GM12878 (cell line): ENCODE measurements at regions not wholly inside any gene's neighbourhood (a gene's known extent, or its start where the extent isn't known, plus 50 kb on each side); places are given as distances from the start of the nearest gene placed in this dataset.

Source experiments
- ATAC-seq: fragments of 200-7000 bp; cut with Tn5 transposase; 3 replicates; pipeline ENCODE4 v1.9.1; 2020; ENCODE audit warnings: mild to moderate bottlenecking, moderate library complexity
- BruUV-seq: library from RNA; stranded (reverse); fragments of 400-500 nt; replicated peaks from 2 replicates; lab custom pipeline; 2021; lab: Mats Ljungman, UMichigan
- CTCF ChIA-PET: fragments of 300-600 bp; sonication (Branson Sonifier 250); formaldehyde crosslinking; extraction: SDS; loops from one replicate; lab custom pipeline; 2021; ENCODE audit warnings: inconsistent platforms; lab: Yijun Ruan, JAX
- POLR2A ChIA-PET: fragments of 350-600 bp; formaldehyde crosslinking; extraction: SDS; loops from one replicate; lab custom pipeline; 2021; ENCODE audit warnings: inconsistent platforms; lab: Charles Lee
- RAD21 ChIA-PET: fragments of 300-600 bp; sonication (Branson Sonifier 250); formaldehyde crosslinking; loops from one replicate; lab custom pipeline; 2023; ENCODE audit warnings: antibody characterized with exemption; ENCODE audit not compliant: unreplicated experiment; lab: Charles Lee
- SMC1A ChIA-PET: fragments of 300-600 bp; sonication (Branson Sonifier 250); formaldehyde crosslinking; loops from one replicate; lab custom pipeline; 2023; ENCODE audit not compliant: unreplicated experiment, uncharacterized antibody; lab: Charles Lee
- DNase-seq: peaks from one replicate; pipeline ENCODE4 v3.0.0-alpha.2; 2011; ENCODE audit warnings: low read depth, low spot score
- FAIRE-seq: peaks from 3 replicates; lab custom pipeline; 2011; peaks lifted over from hg19 to GRCh38; lab: Jason Lieb, UNC
- H2AFZ ChIP-seq: 2 replicates; pipeline ENCODE4 v1.6.0; 2011; ENCODE audit warnings: low read depth, low read length, control low read depth; ENCODE audit not compliant: control insufficient read depth
- H3K27ac ChIP-seq: 2 replicates; pipeline ENCODE4 v1.5.1; 2011; ENCODE audit warnings: control low read depth; ENCODE audit not compliant: control insufficient read depth, insufficient read depth
- H3K27me3 ChIP-seq, 2 experiments: replicated peaks in 1 of 2; 2 replicates each; pipeline versions ENCODE4 v1.6.0 to v1.6.1; 2011; ENCODE audit warnings: low read length in 1 of 2; ENCODE audit not compliant: control insufficient read depth in 2 of 2, insufficient read depth in 2 of 2
- H3K36me3 ChIP-seq, 2 experiments: 2 replicates each; pipeline ENCODE4 v1.5.1; 2011; ENCODE audit warnings: low read length in 1 of 2; ENCODE audit not compliant: control insufficient read depth in 2 of 2, insufficient read depth in 2 of 2
- H3K4me1 ChIP-seq: 2 replicates; pipeline ENCODE4 v1.6.1; 2011; ENCODE audit warnings: mild to moderate bottlenecking, low read length, moderate library complexity, mixed read lengths; ENCODE audit not compliant: control insufficient read depth, insufficient read depth
- H3K4me2 ChIP-seq: 2 replicates; pipeline ENCODE4 v1.6.0; 2011; ENCODE audit warnings: control low read depth; ENCODE audit not compliant: control insufficient read depth, insufficient read depth
- H3K4me3 ChIP-seq: fragments of 200-600 bp; sonication (generic); 2 replicates; pipeline ENCODE4 v1.5.1; 2016
- H3K79me2 ChIP-seq: 2 replicates; pipeline ENCODE4 v1.6.0; 2011; ENCODE audit warnings: low read length; ENCODE audit not compliant: control insufficient read depth, insufficient read depth
- H3K9ac ChIP-seq: 2 replicates; pipeline ENCODE4 v1.8.0; 2011; ENCODE audit warnings: low read length, control low read depth, mixed read lengths; ENCODE audit not compliant: control insufficient read depth, insufficient read depth
- H3K9me3 ChIP-seq: replicated peaks from 3 replicates; pipeline ENCODE4 v1.5.1; 2011; ENCODE audit warnings: mild to moderate bottlenecking, low read length; ENCODE audit not compliant: control insufficient read depth, insufficient read depth
- H4K20me1 ChIP-seq: 2 replicates; pipeline ENCODE4 v1.6.0; 2011; ENCODE audit not compliant: control insufficient read depth, insufficient read depth
- BCLAF1 ChIP-seq: fragments of 450-650 bp; IDR thresholded peaks from 2 replicates; pipeline ENCODE4 v1.6.1; 2017; ENCODE audit warnings: antibody characterized with exemption, mild to moderate bottlenecking, moderate library complexity
- BMI1 ChIP-seq: fragments of 450-650 bp; IDR thresholded peaks from 2 replicates; pipeline ENCODE4 v1.6.1; 2016; ENCODE audit warnings: mild to moderate bottlenecking, moderate library complexity, borderline replicate concordance
- CHD1 ChIP-seq: IDR thresholded peaks from 2 replicates; pipeline ENCODE4 v1.6.1; 2012; ENCODE audit warnings: low read depth, low read length, improper control_type of control experiment
- E2F4 ChIP-seq: IDR thresholded peaks from 2 replicates; pipeline ENCODE4 v1.6.1; 2012; ENCODE audit warnings: low read depth, low read length, improper control_type of control experiment
- HCFC1 ChIP-seq: fragments of 150-350 bp; IDR thresholded peaks from 2 replicates; pipeline ENCODE4 v1.6.1; 2014; ENCODE audit warnings: low read length
- NBN ChIP-seq: fragments of 450-650 bp; IDR thresholded peaks from 2 replicates; pipeline ENCODE4 v1.6.1; 2016
- PAX5 ChIP-seq: IDR thresholded peaks from 2 replicates; pipeline ENCODE4 v1.6.1; 2011; ENCODE audit warnings: low read depth, low read length, borderline replicate concordance
- RBBP5 ChIP-seq: fragments of 200-600 bp; sonication (generic); conservative IDR thresholded peaks from 2 replicates; pipeline ENCODE4 v1.6.1; 2016
- RFX5 ChIP-seq: IDR thresholded peaks from 2 replicates; pipeline ENCODE4 v1.6.1; 2011; ENCODE audit warnings: low read depth, low read length, improper control_type of control experiment
- RUNX3 ChIP-seq: IDR thresholded peaks from 2 replicates; pipeline ENCODE4 v1.6.1; 2012; ENCODE audit warnings: low read length, inconsistent platforms
- SRF ChIP-seq, 2 experiments: IDR thresholded peaks; 2 replicates each; pipeline ENCODE4 v1.6.1; 2011; ENCODE audit warnings: low read depth in 2 of 2, low read length in 2 of 2, mild to moderate bottlenecking in 1 of 2, moderate library complexity in 1 of 2
- TARDBP ChIP-seq: IDR thresholded peaks from 2 replicates; pipeline ENCODE4 v1.6.1; 2016; ENCODE audit warnings: borderline replicate concordance
- TCF12 ChIP-seq: IDR thresholded peaks from 2 replicates; pipeline ENCODE4 v1.6.1; 2011; ENCODE audit warnings: low read depth, mild to moderate bottlenecking, low read length
- USF1 ChIP-seq: IDR thresholded peaks from 2 replicates; pipeline ENCODE4 v1.6.1; 2011; ENCODE audit warnings: borderline replicate concordance, low read depth, mild to moderate bottlenecking, moderate library complexity, mixed read lengths, low read length; ENCODE audit not compliant: insufficient read depth; ENCODE audit errors: extremely low read length
- YY1 ChIP-seq: IDR thresholded peaks from 2 replicates; pipeline ENCODE4 v1.6.1; 2011; ENCODE audit warnings: low read depth, mild to moderate bottlenecking, low read length
- ZBTB40 ChIP-seq: fragments of 450-650 bp; IDR thresholded peaks from 2 replicates; pipeline ENCODE4 v1.6.1; 2016; ENCODE audit warnings: mild to moderate bottlenecking, moderate library complexity, borderline replicate concordance
- ZNF24 ChIP-seq: fragments of 450-650 bp; IDR thresholded peaks from 2 replicates; pipeline ENCODE4 v1.6.1; 2017; ENCODE audit warnings: antibody characterized with exemption, mild to moderate bottlenecking
- WGBS: methylation state at CpG from one replicate; pipeline ENCODE4 v1.1.6; 2016; ENCODE audit warnings: low lambda C conversion rate; ENCODE audit not compliant: insufficient replicate concordance, insufficient coverage; ENCODE audit errors: missing lambda C conversion rate; 5-methylcytosine and 5-hydroxymethylcytosine counted together
- in situ Hi-C: fragments of 300-500 bp; cut with MboI; formaldehyde crosslinking; loops from 9 replicates; pipeline ENCODE4 v1.14.3; 2018; ENCODE audit warnings: mixed read lengths
- intact Hi-C: fragments of 100-400 bp; cut with micrococcal nuclease; formaldehyde crosslinking; loops from one replicate; pipeline ENCODE4 v1.14.2; 2022; ENCODE audit not compliant: unreplicated experiment

- TF ChIP-seq USF1 (no peak), RUNX3 (no peak), ZBTB40 (no peak), YY1 (no peak), RBBP5 (no peak), NBN (no peak), SRF (IDR thresholded peaks at IDR 0.05; ENCODE audit: low read depth in 2 of 2, low read length in 2 of 2) (no peak), RFX5 (no peak), BMI1 (no peak)
- TF ChIP-seq, all 136 proteins: peak for 0
These were observed 108.5 kb downstream of the ZNF674 start (continued) for GRCh38 chrX:46436744-46437143.

- no peak for FAIRE-seq
- no peaks in the 10 kb centered on the region for H3K4me1 ChIP-seq
- no peak overlapping the region for H2AFZ ChIP-seq
- intact Hi-C loops (no loop called here), in situ Hi-C loops (no loop called here)
- H3K27me3 ChIP-seq = no peaks in the 10 kb centered on the region
- no TSS peak for BruUV-seq
- no peak overlapping the region for H3K4me2 ChIP-seq
- no peak overlapping the region for H3K4me3 ChIP-seq
- no peaks in the 10 kb centered on the region for H3K79me2 ChIP-seq
- no peak overlapping the region for H3K27ac ChIP-seq
- ChIA-PET CTCF (no interaction called here), SMC1A (no interaction called here), RAD21 (no interaction called here), POLR2A (no interaction called here)
- no peaks in the 10 kb centered on the region; the same call in 2 of the 3 replicates for H3K9me3 ChIP-seq
- 19% methylated on average over 2 of the region's 2 CpGs for WGBS
- no peaks in the 10 kb centered on the region for H4K20me1 ChIP-seq
- H3K9ac ChIP-seq = no peak overlapping the region
- no peak for DNase-seq
- H3K36me3 ChIP-seq = no peaks in the 10 kb centered on the region
- no peak for ATAC-seq
- TF ChIP-seq TARDBP (no peak), HCFC1 (no peak), CHD1 (no peak), TCF12 (no peak), ZNF24 (no peak), PAX5 (no peak), BCLAF1 (no peak), E2F4 (no peak)
These were observed 111.3 kb downstream of the ZNF674 start for GRCh38 chrX:46433892-46434291.
